ENCODE measurements at regions not wholly inside any gene's neighbourhood (a gene's known extent, or its start where the extent isn't known, plus 50 kb on each side); places are given as distances from the start of the nearest gene placed in this dataset.

DNA sequence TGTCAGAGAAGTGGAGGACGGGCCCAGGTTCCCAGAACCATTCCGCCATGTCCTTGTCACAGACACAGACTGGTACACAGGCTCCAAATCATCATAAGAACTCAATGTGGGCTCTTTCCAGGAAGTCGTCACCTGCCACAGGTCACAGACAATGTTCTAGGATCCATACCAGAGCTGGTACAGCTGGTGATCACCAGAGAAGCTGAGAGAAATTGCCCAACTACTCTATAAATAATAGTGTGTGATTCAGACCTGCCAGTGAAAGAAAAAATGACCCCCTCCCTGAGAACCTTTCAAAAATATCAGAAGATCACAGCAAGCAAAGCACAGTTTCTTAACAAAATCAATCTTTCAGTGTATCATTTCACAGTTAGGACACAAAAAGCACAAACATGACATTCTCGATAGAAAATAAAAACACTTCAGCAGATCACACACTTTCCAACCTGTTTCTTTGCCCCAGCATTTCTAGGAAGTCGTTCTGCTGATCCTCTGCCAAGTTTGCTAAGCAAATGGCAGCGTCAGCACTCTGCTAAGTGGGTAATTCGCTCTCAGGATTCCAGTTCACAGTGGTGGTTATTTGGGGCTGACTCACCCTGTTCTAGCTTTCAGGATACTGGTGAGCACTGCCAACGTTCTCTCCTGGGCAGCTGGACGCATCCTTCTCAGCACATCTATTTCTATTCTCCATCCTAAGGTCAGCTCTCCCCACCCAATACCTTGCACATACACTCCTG is 223.3 kb upstream of the SFSWAP start:
- Histone ChIP-seq H3K27me3 (no peaks in the 10 kb centered on the region), H3K27ac (no peak overlapping the region), H3K4me1 (no peaks in the 10 kb centered on the region), H3K36me3 (replicated peaks in 1 of 2; ENCODE audit: insufficient read depth in 1 of 2, low read depth in 2 of 2) (no peaks in the 10 kb centered on the region), H3K9me3 (no peaks in the 10 kb centered on the region), H3K4me3 (no peak overlapping the region)
- intact Hi-C loops (cut with DNase I), result no loop called here
- DNase-seq (peak in 1 of 4 donors; percentile 27), ATAC-seq (no peak)
- no peak for TF ChIP-seq POLR2A (IDR thresholded peaks at IDR 0.05)
- TF ChIP-seq, protein P1, sequence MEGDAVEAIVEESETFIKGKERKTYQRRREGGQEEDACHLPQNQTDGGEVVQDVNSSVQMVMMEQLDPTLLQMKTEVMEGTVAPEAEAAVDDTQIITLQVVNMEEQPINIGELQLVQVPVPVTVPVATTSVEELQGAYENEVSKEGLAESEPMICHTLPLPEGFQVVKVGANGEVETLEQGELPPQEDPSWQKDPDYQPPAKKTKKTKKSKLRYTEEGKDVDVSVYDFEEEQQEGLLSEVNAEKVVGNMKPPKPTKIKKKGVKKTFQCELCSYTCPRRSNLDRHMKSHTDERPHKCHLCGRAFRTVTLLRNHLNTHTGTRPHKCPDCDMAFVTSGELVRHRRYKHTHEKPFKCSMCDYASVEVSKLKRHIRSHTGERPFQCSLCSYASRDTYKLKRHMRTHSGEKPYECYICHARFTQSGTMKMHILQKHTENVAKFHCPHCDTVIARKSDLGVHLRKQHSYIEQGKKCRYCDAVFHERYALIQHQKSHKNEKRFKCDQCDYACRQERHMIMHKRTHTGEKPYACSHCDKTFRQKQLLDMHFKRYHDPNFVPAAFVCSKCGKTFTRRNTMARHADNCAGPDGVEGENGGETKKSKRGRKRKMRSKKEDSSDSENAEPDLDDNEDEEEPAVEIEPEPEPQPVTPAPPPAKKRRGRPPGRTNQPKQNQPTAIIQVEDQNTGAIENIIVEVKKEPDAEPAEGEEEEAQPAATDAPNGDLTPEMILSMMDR (IDR thresholded peaks at IDR 0.05), result no peak
- 50 to 55% methylated on average over 9 of the region's 9 CpGs for WGBS, 2 donors

DNA sequence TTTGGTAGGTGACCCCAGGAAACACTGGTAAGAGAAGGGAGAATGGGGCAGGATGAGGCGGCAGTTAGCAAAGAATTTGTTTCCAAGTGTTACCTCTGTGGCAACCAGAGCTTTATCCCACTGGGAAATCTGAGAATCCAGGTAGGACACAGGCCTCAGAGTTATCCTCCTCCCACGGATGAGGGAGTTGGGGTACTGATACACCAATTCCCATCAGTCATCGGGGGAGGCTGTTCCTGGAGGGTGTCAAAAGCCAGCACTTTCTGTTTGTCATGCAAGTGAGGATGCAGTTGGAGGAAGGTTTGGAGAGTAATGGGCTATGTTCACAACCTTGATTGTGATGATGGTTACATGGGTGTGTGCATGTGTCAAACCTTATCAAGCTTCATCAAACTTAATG is 221.2 kb upstream of the SFSWAP start:
- Histone ChIP-seq H3K36me3 (replicated peaks in 1 of 2; ENCODE audit: insufficient read depth in 1 of 2, low read depth in 2 of 2) (no peaks in the 10 kb centered on the region), H3K27ac (no peak overlapping the region), H3K4me1 (no peaks in the 10 kb centered on the region), H3K4me3 (no peak overlapping the region), H3K27me3 (peaks cover 0 to 8% of the 10 kb centered on the region in 2 donors), H3K9me3 (no peaks in the 10 kb centered on the region)
- intact Hi-C loops (cut with DNase I), result no loop called here
- 79 to 92% methylated on average over 3 of the region's 3 CpGs for WGBS, 2 donors
- DNase-seq, result no peak
- no peak for ATAC-seq
- TF ChIP-seq, protein P1 (IDR thresholded peaks at IDR 0.05), result no peak
- no peak for TF ChIP-seq POLR2A (IDR thresholded peaks at IDR 0.05)

DNA sequence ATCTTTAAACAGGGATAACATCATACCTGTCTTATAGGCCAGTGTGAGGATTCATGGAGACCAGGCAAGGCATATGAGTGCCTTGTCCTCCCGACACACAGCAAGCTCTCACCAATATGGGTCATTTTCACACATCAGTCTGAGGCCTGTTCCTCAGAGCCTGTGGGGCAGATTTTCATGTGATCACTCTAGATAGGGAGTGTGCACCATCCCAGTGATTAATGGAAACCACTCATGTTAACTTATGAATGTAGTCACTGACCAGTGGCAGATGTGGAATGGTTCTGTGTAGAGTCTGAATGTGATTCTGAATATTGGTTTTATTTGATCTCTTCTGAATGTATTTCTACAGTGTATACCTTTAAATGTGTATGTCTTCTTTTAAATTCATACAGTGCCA is 219.7 kb upstream of the SFSWAP start:
- TF ChIP-seq, protein P1 (IDR thresholded peaks at IDR 0.05), result no peak
- TF ChIP-seq POLR2A (IDR thresholded peaks at IDR 0.05), result no peak
- Histone ChIP-seq H3K36me3 (replicated peaks in 1 of 2; ENCODE audit: insufficient read depth in 1 of 2, low read depth in 2 of 2) (no peaks in the 10 kb centered on the region), H3K4me3 (no peak overlapping the region), H3K4me1 (no peaks in the 10 kb centered on the region), H3K27ac (no peak overlapping the region), H3K27me3 (peaks cover 0 to 8% of the 10 kb centered on the region in 2 donors), H3K9me3 (no peaks in the 10 kb centered on the region)
- intact Hi-C loops (cut with DNase I), result no loop called here
- WGBS, 2 donors, result 79 to 94% methylated on average over 1 of the region's 1 CpG
- ATAC-seq (no peak), DNase-seq (no peak)

DNA sequence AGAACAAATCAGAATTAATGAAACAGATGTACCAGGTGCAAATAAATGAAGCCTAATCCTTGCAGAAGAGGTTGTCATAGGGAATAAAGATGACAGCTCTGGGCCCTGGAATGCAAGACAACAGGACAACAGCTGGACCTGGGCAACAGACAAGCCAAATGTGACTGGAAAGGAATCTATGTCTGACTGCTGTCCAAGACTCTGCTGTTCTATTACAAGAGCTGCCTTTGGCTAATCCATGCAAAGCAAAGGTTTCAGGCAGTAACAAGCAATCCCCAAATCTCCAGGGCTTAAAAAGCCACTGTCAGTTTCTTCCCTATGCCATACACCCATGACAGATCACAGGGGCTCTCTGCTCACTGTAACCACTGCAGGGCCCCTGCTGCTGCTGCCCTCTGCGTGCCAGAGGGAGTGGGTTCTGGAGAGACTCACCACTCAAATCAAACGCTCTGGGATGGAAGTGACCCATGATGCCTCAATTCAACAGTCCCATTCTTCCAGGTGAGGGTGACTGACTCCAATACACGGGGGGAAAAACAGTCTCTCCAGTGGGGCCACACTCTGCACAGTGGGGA is 218.9 kb upstream of the SFSWAP start:
- DNase-seq (no peak), ATAC-seq (no peak)
- no peaks in the 10 kb centered on the region for H3K9me3 ChIP-seq
- peaks cover 0 to 8% of the 10 kb centered on the region in 2 donors for H3K27me3 ChIP-seq
- TF ChIP-seq POLR2A (IDR thresholded peaks at IDR 0.05), result no peak
- TF ChIP-seq, protein P1 (IDR thresholded peaks at IDR 0.05), result no peak
- H3K4me3 ChIP-seq, result no peak overlapping the region
- no peak overlapping the region for H3K27ac ChIP-seq
- intact Hi-C loops (cut with DNase I), result no loop called here
- H3K36me3 ChIP-seq (replicated peaks in 1 of 2; ENCODE audit: insufficient read depth in 1 of 2, low read depth in 2 of 2), result no peaks in the 10 kb centered on the region
- H3K4me1 ChIP-seq, result no peaks in the 10 kb centered on the region
- WGBS, 2 donors, result 45 to 50% methylated on average over 3 of the region's 3 CpGs
